Thoracic aorta (tissue), 2 donors: ENCODE measurements at regions not wholly inside any gene's neighbourhood (a gene's known extent, or its start where the extent isn't known, plus 50 kb on each side); places are given as distances from the start of the nearest gene placed in this dataset.

Experiments used
- ATAC-seq: fragments of 150-250 bp; one replicate; pipeline ENCODE4 v1.8.0; 2017; ENCODE audit warnings: low read depth; ENCODE audit not compliant: insufficient number of reproducible peaks, low FRiP score
- DNase-seq: peaks from one replicate; pipeline ENCODE4 v3.0.0-alpha.2; 2020; ENCODE audit warnings: low spot score
- H3K27ac ChIP-seq, 2 donors: fragments of 200-600 bp; sonication (generic); 1 replicate in 1 of 2; 2 replicates in 1 of 2; pipeline ENCODE4 v1.5.1; 2016; ENCODE audit warnings: mild to moderate bottlenecking in 2 of 2, moderate library complexity in 2 of 2
- H3K27me3 ChIP-seq: fragments of 200-600 bp; sonication (generic); replicated peaks from 2 replicates; pipeline ENCODE4 v1.6.0; 2016; ENCODE audit warnings: mild to moderate bottlenecking; ENCODE audit not compliant: insufficient read depth
- H3K36me3 ChIP-seq: fragments of 200-600 bp; sonication (generic); one replicate; pipeline ENCODE4 v1.5.1; 2016
- H3K4me1 ChIP-seq, 2 donors: fragments of 200-600 bp; sonication (generic); 1 replicate in 1 of 2; 2 replicates in 1 of 2; pipeline versions ENCODE4 v1.5.1 to v1.6.0; 2016; ENCODE audit warnings: low read depth in 2 of 2, mild to moderate bottlenecking in 1 of 2; ENCODE audit not compliant: control insufficient read depth in 1 of 2
- H3K4me3 ChIP-seq: fragments of 200-600 bp; sonication (generic); 2 replicates; pipeline ENCODE4 v1.5.1; 2016; ENCODE audit warnings: mild to moderate bottlenecking
- H3K9me3 ChIP-seq: fragments of 200-600 bp; sonication (generic); 2 replicates; pipeline ENCODE4 v1.5.1; 2016
- TF ChIP-seq, protein P1 (sequence below): fragments of 200-600 bp; sonication (generic); IDR thresholded peaks from one replicate; pipeline ENCODE4 v1.5.1; 2019; ENCODE audit warnings: antibody characterized with exemption

DNA sequence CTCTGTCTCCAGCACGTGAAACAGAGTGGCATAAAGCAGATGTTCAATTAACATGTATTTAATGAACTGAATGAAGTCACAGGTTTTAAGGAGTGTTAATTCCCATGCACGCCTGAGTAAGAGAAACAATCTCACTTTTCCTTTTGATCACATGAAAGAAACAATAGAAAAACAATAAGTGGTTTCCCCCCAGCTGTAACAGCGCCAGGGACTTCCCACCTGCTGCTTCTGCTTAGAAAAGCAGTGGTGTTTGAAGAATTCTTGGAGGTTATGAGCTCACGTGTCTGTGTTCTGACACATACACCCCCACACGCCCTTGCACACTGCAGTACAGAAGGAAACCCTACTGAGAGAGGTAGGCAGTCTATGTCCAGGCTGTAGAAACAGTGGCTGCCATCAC is 51.3 kb upstream of the FRMD4A start:
- Histone ChIP-seq H3K4me1 (no peaks in the 10 kb centered on the region), H3K27me3 (no peaks in the 10 kb centered on the region), H3K9me3 (no peaks in the 10 kb centered on the region), H3K36me3 (no peaks in the 10 kb centered on the region), H3K4me3 (no peak overlapping the region), H3K27ac (no peak overlapping the region)
- TF ChIP-seq, protein P1, sequence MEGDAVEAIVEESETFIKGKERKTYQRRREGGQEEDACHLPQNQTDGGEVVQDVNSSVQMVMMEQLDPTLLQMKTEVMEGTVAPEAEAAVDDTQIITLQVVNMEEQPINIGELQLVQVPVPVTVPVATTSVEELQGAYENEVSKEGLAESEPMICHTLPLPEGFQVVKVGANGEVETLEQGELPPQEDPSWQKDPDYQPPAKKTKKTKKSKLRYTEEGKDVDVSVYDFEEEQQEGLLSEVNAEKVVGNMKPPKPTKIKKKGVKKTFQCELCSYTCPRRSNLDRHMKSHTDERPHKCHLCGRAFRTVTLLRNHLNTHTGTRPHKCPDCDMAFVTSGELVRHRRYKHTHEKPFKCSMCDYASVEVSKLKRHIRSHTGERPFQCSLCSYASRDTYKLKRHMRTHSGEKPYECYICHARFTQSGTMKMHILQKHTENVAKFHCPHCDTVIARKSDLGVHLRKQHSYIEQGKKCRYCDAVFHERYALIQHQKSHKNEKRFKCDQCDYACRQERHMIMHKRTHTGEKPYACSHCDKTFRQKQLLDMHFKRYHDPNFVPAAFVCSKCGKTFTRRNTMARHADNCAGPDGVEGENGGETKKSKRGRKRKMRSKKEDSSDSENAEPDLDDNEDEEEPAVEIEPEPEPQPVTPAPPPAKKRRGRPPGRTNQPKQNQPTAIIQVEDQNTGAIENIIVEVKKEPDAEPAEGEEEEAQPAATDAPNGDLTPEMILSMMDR = no peak
- no peak for ATAC-seq
- no peak for DNase-seq

DNA sequence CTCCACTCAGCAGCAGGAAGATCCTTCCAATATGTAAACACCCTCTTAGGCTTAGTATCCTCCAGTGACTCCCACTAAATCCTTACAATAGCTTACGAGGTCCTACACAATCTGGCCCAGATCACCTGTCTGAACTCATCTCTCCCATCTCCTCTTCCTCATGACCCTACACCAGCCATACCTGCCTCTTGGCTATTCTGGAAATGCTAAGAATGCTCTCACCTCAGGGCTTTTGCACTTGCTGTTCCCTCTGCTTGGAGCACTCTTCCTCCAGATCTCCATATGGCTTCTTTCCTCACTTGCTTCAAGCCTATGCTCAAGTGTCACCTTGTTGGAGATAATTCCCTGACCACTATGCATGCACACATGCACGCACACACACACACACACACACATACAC is 50.8 kb upstream of the FRMD4A start:
- H3K4me1 ChIP-seq = no peaks in the 10 kb centered on the region
- no peaks in the 10 kb centered on the region for H3K9me3 ChIP-seq
- H3K4me3 ChIP-seq = no peak overlapping the region
- ATAC-seq (no peak), DNase-seq (no peak)
- H3K27ac ChIP-seq = no peak overlapping the region
- H3K27me3 ChIP-seq = no peaks in the 10 kb centered on the region
- TF ChIP-seq, protein P1 = no peak
- H3K36me3 ChIP-seq = no peaks in the 10 kb centered on the region

DNA sequence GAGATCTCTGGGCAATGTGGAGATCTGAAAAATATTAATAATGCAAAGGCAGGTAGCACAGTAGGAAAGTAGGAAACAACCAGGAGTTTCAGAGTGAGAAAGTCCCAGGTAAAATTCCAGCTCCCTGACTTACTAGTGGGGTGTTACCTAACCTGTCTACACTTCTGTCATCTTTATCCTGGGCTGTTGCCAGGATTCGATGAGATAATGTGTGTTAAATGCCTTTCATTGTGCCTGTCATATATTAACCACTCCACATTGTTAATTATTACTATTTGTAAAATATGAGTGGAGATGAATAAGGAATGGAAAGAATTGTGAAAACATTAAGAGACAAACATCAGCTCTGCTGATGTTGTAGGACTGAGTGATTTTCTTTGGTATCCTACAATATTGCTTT is 50.0 kb upstream of the FRMD4A start:
- H3K27me3 ChIP-seq = no peaks in the 10 kb centered on the region
- TF ChIP-seq, protein P1 = no peak
- H3K27ac ChIP-seq = no peak overlapping the region
- H3K9me3 ChIP-seq = no peaks in the 10 kb centered on the region
- H3K4me1 ChIP-seq = no peaks in the 10 kb centered on the region
- no peaks in the 10 kb centered on the region for H3K36me3 ChIP-seq
- H3K4me3 ChIP-seq = no peak overlapping the region
- ATAC-seq = no peak
- DNase-seq = no peak
